B cell (primary cell): ENCODE measurements at regions not wholly inside any gene's neighbourhood (a gene's known extent, or its start where the extent isn't known, plus 50 kb on each side); places are given as distances from the start of the nearest gene placed in this dataset.

Experiments used
- ATAC-seq: fragments of 200-7000 bp; cut with Tn5 transposase; one replicate; pipeline ENCODE4 v1.10.0; 2021; ENCODE audit warnings: low read depth, mild to moderate bottlenecking, moderate number of reproducible peaks, moderate library complexity
- CTCF ChIA-PET: fragments of 350-600 bp; sonication (Branson Sonifier 250); formaldehyde crosslinking; loops from one replicate; lab custom pipeline; 2021; ENCODE audit warnings: antibody characterized with exemption, inconsistent platforms; lab: Charles Lee
- POLR2A ChIA-PET: fragments of 350-600 bp; sonication (Branson Sonifier 250); formaldehyde crosslinking; loops from one replicate; lab custom pipeline; 2021; ENCODE audit warnings: antibody characterized with exemption; lab: Charles Lee
- DNase-seq: peaks from one replicate; pipeline ENCODE4 v3.0.0; 2013
- H2AFZ ChIP-seq: 2 replicates; pipeline ENCODE4 v1.6.1; 2012; ENCODE audit warnings: mild to moderate bottlenecking, low read depth, low read length; ENCODE audit not compliant: insufficient read depth, poor library complexity, severe bottlenecking
- H3K27ac ChIP-seq, 2 donors: 1 replicate in 1 of 2; 2 replicates in 1 of 2; pipeline ENCODE4 v1.5.1; 2012 to 2013; ENCODE audit warnings: low read length in 2 of 2, mild to moderate bottlenecking in 2 of 2, moderate library complexity in 1 of 2
- H3K27me3 ChIP-seq, 4 experiments: fragments of 200-600 bp in 1 of 4; sonication (generic) in 1 of 4; replicated peaks in 1 of 4; 1 replicate in 2 of 4; 2 replicates in 2 of 4; pipeline versions ENCODE4 v1.6.1 to v1.7.0; 2013 to 2016; ENCODE audit warnings: low read length in 3 of 4, mild to moderate bottlenecking in 2 of 4, mixed read lengths in 1 of 4, moderate library complexity in 1 of 4; ENCODE audit not compliant: insufficient read depth in 4 of 4, control insufficient read depth in 3 of 4; ENCODE audit errors: control extremely low read depth in 1 of 4
- H3K36me3 ChIP-seq, 2 experiments: replicated peaks in 1 of 2; 1 replicate in 1 of 2; 2 replicates in 1 of 2; pipeline versions ENCODE4 v1.6.1 to v1.7.1; 2013; ENCODE audit warnings: low read length in 1 of 2; ENCODE audit not compliant: insufficient read depth in 2 of 2, control insufficient read depth in 1 of 2; ENCODE audit errors: control extremely low read depth in 1 of 2, extremely low read depth in 1 of 2
- H3K4me1 ChIP-seq, 2 donors: fragments of 200-600 bp in 1 of 2; sonication (generic) in 1 of 2; 1 replicate in 1 of 2; 2 replicates in 1 of 2; pipeline versions ENCODE4 v1.5.1 to v1.6.1; 2013 to 2017; ENCODE audit warnings: low read length in 2 of 2; ENCODE audit not compliant: control insufficient read depth in 2 of 2, insufficient read depth in 2 of 2
- H3K4me2 ChIP-seq: replicated peaks from 2 replicates; pipeline ENCODE3; 2012; ENCODE audit warnings: mild to moderate bottlenecking, low read depth, low read length; ENCODE audit not compliant: poor library complexity, severe bottlenecking
- H3K4me3 ChIP-seq, 5 experiments: fragments of 200-600 bp in 1 of 5; sonication (generic) in 1 of 5; 1 replicate in 3 of 5; 2 replicates in 2 of 5; pipeline versions ENCODE4 v1.5.1 to v1.7.0; 2011 to 2016; ENCODE audit warnings: low read length in 4 of 5, mild to moderate bottlenecking in 4 of 5, low read depth in 2 of 5, control low read depth in 1 of 5, moderate library complexity in 1 of 5; ENCODE audit not compliant: insufficient read depth in 1 of 5; ENCODE audit errors: control extremely low read depth in 1 of 5, extremely low read depth in 1 of 5
- H3K79me2 ChIP-seq: fragments of 200-600 bp; sonication (generic); one replicate; pipeline ENCODE4 v1.6.0; 2016; ENCODE audit warnings: low read length; ENCODE audit not compliant: control insufficient read depth, insufficient read depth
- H3K9ac ChIP-seq: fragments of 200-600 bp; sonication (generic); 2 replicates; pipeline ENCODE4 v1.6.1; 2017; ENCODE audit warnings: mild to moderate bottlenecking, low read length, moderate library complexity
- H3K9me3 ChIP-seq, 3 donors: one replicate each; pipeline versions ENCODE4 v1.6.1 to v1.7.1; 2013; ENCODE audit warnings: low read length in 2 of 3; ENCODE audit not compliant: control insufficient read depth in 2 of 3, insufficient read depth in 1 of 3; ENCODE audit errors: control extremely low read depth in 1 of 3
- H4K20me1 ChIP-seq: 2 replicates; pipeline ENCODE4 v1.6.0; 2012; ENCODE audit warnings: mild to moderate bottlenecking, low read length; ENCODE audit not compliant: insufficient read depth, control insufficient read depth, poor library complexity, severe bottlenecking
- H3K27ac Mint-ChIP-seq: one replicate; pipeline ENCODE4 v1.8.0; 2021; ENCODE audit warnings: mixed read lengths
- H3K27me3 Mint-ChIP-seq: one replicate; pipeline ENCODE4 v1.8.0; 2021; ENCODE audit warnings: mixed read lengths
- H3K4me1 Mint-ChIP-seq: one replicate; pipeline ENCODE4 v1.8.0; 2021; ENCODE audit warnings: mixed read lengths
- H3K4me3 Mint-ChIP-seq: one replicate; pipeline ENCODE4 v1.8.0; 2021; ENCODE audit warnings: mixed read lengths
- H3K9me3 Mint-ChIP-seq: one replicate; pipeline ENCODE4 v1.8.0; 2022; ENCODE audit warnings: mixed read lengths; ENCODE audit not compliant: insufficient read depth
- CTCF ChIP-seq: fragments of 200-600 bp; IDR thresholded peaks from one replicate; pipeline ENCODE4 v1.8.0; 2022; ENCODE audit warnings: antibody characterized with exemption, mild to moderate bottlenecking
- EZH2 ChIP-seq: IDR thresholded peaks from 2 replicates; pipeline ENCODE4 v1.6.1; 2012; ENCODE audit warnings: borderline replicate concordance, low read depth, mild to moderate bottlenecking, moderate library complexity, low read length; ENCODE audit not compliant: insufficient read depth, poor library complexity, severe bottlenecking
- WGBS: methylation state at CpG from one replicate; pipeline ENCODE4 v1.1.5; 2013; ENCODE audit warnings: missing lambda C conversion rate; ENCODE audit not compliant: insufficient coverage; 5-methylcytosine and 5-hydroxymethylcytosine counted together
- intact Hi-C: fragments of 100-400 bp; cut with micrococcal nuclease; formaldehyde crosslinking; loops from one replicate; pipeline ENCODE4 v1.10.0; 2022

- Mint-ChIP-seq H3K4me3 (no peak overlapping the region), H3K9me3 (no peaks in the 10 kb centered on the region), H3K27ac (no peak overlapping the region), H3K27me3 (peaks cover 4% of the 10 kb centered on the region), H3K4me1 (no peaks in the 10 kb centered on the region)
- H4K20me1 ChIP-seq = no peaks in the 10 kb centered on the region
- no peak overlapping the region for H3K4me3 ChIP-seq
- no peak overlapping the region for H3K27ac ChIP-seq
- peaks cover 0 to 4% (median 0%) of the 10 kb centered on the region in 4 experiments for H3K27me3 ChIP-seq
- H3K9ac ChIP-seq = no peak overlapping the region
- H3K4me2 ChIP-seq = no peak overlapping the region
- WGBS = 91% methylated on average over 5 of the region's 9 CpGs
- CTCF ChIA-PET = no interaction called here
- no peak for TF ChIP-seq EZH2
- no peak for TF ChIP-seq CTCF
- POLR2A ChIA-PET = no interaction called here
- intact Hi-C loops = no loop called here
- ATAC-seq (no peak), DNase-seq (no peak)
- no peak overlapping the region for H2AFZ ChIP-seq
- H3K4me1 ChIP-seq = no peaks in the 10 kb centered on the region
- no peaks in the 10 kb centered on the region for H3K79me2 ChIP-seq
- no peaks in the 10 kb centered on the region for H3K9me3 ChIP-seq
- no peaks in the 10 kb centered on the region for H3K36me3 ChIP-seq
Measured at GRCh38 chr16:86393907-86394626, 116.3 kb upstream of the FOXF1 start.

- ATAC-seq (no peak), DNase-seq (no peak)
- Histone ChIP-seq H2AFZ (no peak overlapping the region), H4K20me1 (no peaks in the 10 kb centered on the region), H3K36me3 (no peaks in the 10 kb centered on the region), H3K4me3 (no peak overlapping the region), H3K4me1 (no peaks in the 10 kb centered on the region), H3K9me3 (peaks cover 0 to 3% (median 0%) of the 10 kb centered on the region in 3 donors), H3K79me2 (no peaks in the 10 kb centered on the region), H3K27ac (no peak overlapping the region), H3K27me3 (peaks cover 0 to 4% (median 0%) of the 10 kb centered on the region in 4 experiments), H3K4me2 (no peak overlapping the region), H3K9ac (no peak overlapping the region)
- no peaks in the 10 kb centered on the region for H3K9me3 Mint-ChIP-seq
- no peaks in the 10 kb centered on the region for H3K4me1 Mint-ChIP-seq
- TF ChIP-seq CTCF = no peak
- no peak for TF ChIP-seq EZH2
- intact Hi-C loops = no loop called here
- no peak overlapping the region for H3K4me3 Mint-ChIP-seq
- H3K27me3 Mint-ChIP-seq = no peaks in the 10 kb centered on the region
- ChIA-PET POLR2A (no interaction called here), CTCF (no interaction called here)
- 84% methylated on average over 3 of the region's 3 CpGs for WGBS
- H3K27ac Mint-ChIP-seq = no peak overlapping the region
Measured at GRCh38 chr16:86395477-86395876, 114.8 kb upstream of the FOXF1 start.
